GM12878 (cell line): ENCODE measurements at regions not wholly inside any gene's neighbourhood (a gene's known extent, or its start where the extent isn't known, plus 50 kb on each side); places are given as distances from the start of the nearest gene placed in this dataset.

ENCODE experiments used
- ATAC-seq: fragments of 200-7000 bp; cut with Tn5 transposase; 3 replicates; pipeline ENCODE4 v1.9.1; 2020; ENCODE audit warnings: mild to moderate bottlenecking, moderate library complexity
- BruUV-seq: library from RNA; stranded (reverse); fragments of 400-500 nt; replicated peaks from 2 replicates; lab custom pipeline; 2021; lab: Mats Ljungman, UMichigan
- CTCF ChIA-PET: fragments of 300-600 bp; sonication (Branson Sonifier 250); formaldehyde crosslinking; extraction: SDS; loops from one replicate; lab custom pipeline; 2021; ENCODE audit warnings: inconsistent platforms; lab: Yijun Ruan, JAX
- POLR2A ChIA-PET: fragments of 350-600 bp; formaldehyde crosslinking; extraction: SDS; loops from one replicate; lab custom pipeline; 2021; ENCODE audit warnings: inconsistent platforms; lab: Charles Lee
- RAD21 ChIA-PET: fragments of 300-600 bp; sonication (Branson Sonifier 250); formaldehyde crosslinking; loops from one replicate; lab custom pipeline; 2023; ENCODE audit warnings: antibody characterized with exemption; ENCODE audit not compliant: unreplicated experiment; lab: Charles Lee
- SMC1A ChIA-PET: fragments of 300-600 bp; sonication (Branson Sonifier 250); formaldehyde crosslinking; loops from one replicate; lab custom pipeline; 2023; ENCODE audit not compliant: unreplicated experiment, uncharacterized antibody; lab: Charles Lee
- DNase-seq: peaks from one replicate; pipeline ENCODE4 v3.0.0-alpha.2; 2011; ENCODE audit warnings: low read depth, low spot score
- FAIRE-seq: peaks from 3 replicates; lab custom pipeline; 2011; peaks lifted over from hg19 to GRCh38; lab: Jason Lieb, UNC
- H2AFZ ChIP-seq: 2 replicates; pipeline ENCODE4 v1.6.0; 2011; ENCODE audit warnings: low read depth, low read length, control low read depth; ENCODE audit not compliant: control insufficient read depth
- H3K27ac ChIP-seq: 2 replicates; pipeline ENCODE4 v1.5.1; 2011; ENCODE audit warnings: control low read depth; ENCODE audit not compliant: control insufficient read depth, insufficient read depth
- H3K27me3 ChIP-seq, 2 experiments: replicated peaks in 1 of 2; 2 replicates each; pipeline versions ENCODE4 v1.6.0 to v1.6.1; 2011; ENCODE audit warnings: low read length in 1 of 2; ENCODE audit not compliant: control insufficient read depth in 2 of 2, insufficient read depth in 2 of 2
- H3K36me3 ChIP-seq, 2 experiments: 2 replicates each; pipeline ENCODE4 v1.5.1; 2011; ENCODE audit warnings: low read length in 1 of 2; ENCODE audit not compliant: control insufficient read depth in 2 of 2, insufficient read depth in 2 of 2
- H3K4me1 ChIP-seq: 2 replicates; pipeline ENCODE4 v1.6.1; 2011; ENCODE audit warnings: mild to moderate bottlenecking, low read length, moderate library complexity, mixed read lengths; ENCODE audit not compliant: control insufficient read depth, insufficient read depth
- H3K4me2 ChIP-seq: 2 replicates; pipeline ENCODE4 v1.6.0; 2011; ENCODE audit warnings: control low read depth; ENCODE audit not compliant: control insufficient read depth, insufficient read depth
- H3K4me3 ChIP-seq: fragments of 200-600 bp; sonication (generic); 2 replicates; pipeline ENCODE4 v1.5.1; 2016
- H3K79me2 ChIP-seq: 2 replicates; pipeline ENCODE4 v1.6.0; 2011; ENCODE audit warnings: low read length; ENCODE audit not compliant: control insufficient read depth, insufficient read depth
- H3K9ac ChIP-seq: 2 replicates; pipeline ENCODE4 v1.8.0; 2011; ENCODE audit warnings: low read length, control low read depth, mixed read lengths; ENCODE audit not compliant: control insufficient read depth, insufficient read depth
- H3K9me3 ChIP-seq: replicated peaks from 3 replicates; pipeline ENCODE4 v1.5.1; 2011; ENCODE audit warnings: mild to moderate bottlenecking, low read length; ENCODE audit not compliant: control insufficient read depth, insufficient read depth
- H4K20me1 ChIP-seq: 2 replicates; pipeline ENCODE4 v1.6.0; 2011; ENCODE audit not compliant: control insufficient read depth, insufficient read depth
- BRCA1 ChIP-seq: IDR thresholded peaks from 2 replicates; pipeline ENCODE4 v1.6.1; 2011; ENCODE audit warnings: low read depth, low read length, improper control_type of control experiment
- EED ChIP-seq: sonication (generic); IDR thresholded peaks from 2 replicates; pipeline ENCODE4 v1.6.1; 2016; ENCODE audit warnings: antibody characterized with exemption, low read depth
- GABPA ChIP-seq: IDR thresholded peaks from 2 replicates; pipeline ENCODE4 v1.6.1; 2014; ENCODE audit warnings: antibody characterized with exemption, low read depth, mild to moderate bottlenecking, inconsistent platforms
- HDGF ChIP-seq: fragments of 450-650 bp; IDR thresholded peaks from 2 replicates; pipeline ENCODE4 v1.6.1; 2016; ENCODE audit warnings: antibody characterized with exemption
- IKZF2 ChIP-seq, 2 experiments: fragments of 450-650 bp; IDR thresholded peaks; 2 replicates each; pipeline ENCODE4 v1.6.1; 2017; ENCODE audit warnings: mild to moderate bottlenecking in 2 of 2, moderate library complexity in 2 of 2
- MYB ChIP-seq: fragments of 150-350 bp; IDR thresholded peaks from 2 replicates; pipeline ENCODE4 v1.6.1; 2014; ENCODE audit warnings: mild to moderate bottlenecking, low read depth, low read length, borderline replicate concordance
- RB1 ChIP-seq: fragments of 450-650 bp; formaldehyde crosslinking; IDR thresholded peaks from 2 replicates; pipeline ENCODE4 v1.6.1; 2017; ENCODE audit warnings: mild to moderate bottlenecking, borderline replicate concordance
- RCOR1 ChIP-seq: conservative IDR thresholded peaks from 2 replicates; pipeline ENCODE4 v1.6.1; 2012; ENCODE audit warnings: low read depth, low read length, improper control_type of control experiment
- SPI1 ChIP-seq: IDR thresholded peaks from 2 replicates; pipeline ENCODE4 v1.6.1; 2011; ENCODE audit warnings: low read depth, mild to moderate bottlenecking, low read length, moderate library complexity, borderline replicate concordance; ENCODE audit not compliant: insufficient read depth
- YY1 ChIP-seq: IDR thresholded peaks from 2 replicates; pipeline ENCODE4 v1.6.1; 2011; ENCODE audit warnings: low read depth, mild to moderate bottlenecking, low read length
- ZNF384 ChIP-seq: IDR thresholded peaks from 2 replicates; pipeline ENCODE4 v1.6.1; 2012; ENCODE audit warnings: low read depth, mild to moderate bottlenecking, low read length, improper control_type of control experiment, borderline replicate concordance
- ZSCAN29 ChIP-seq: fragments of 450-650 bp; IDR thresholded peaks from 2 replicates; pipeline ENCODE4 v1.6.1; 2017; ENCODE audit warnings: mild to moderate bottlenecking, moderate library complexity
- WGBS: methylation state at CpG from one replicate; pipeline ENCODE4 v1.1.6; 2016; ENCODE audit warnings: low lambda C conversion rate; ENCODE audit not compliant: insufficient replicate concordance, insufficient coverage; ENCODE audit errors: missing lambda C conversion rate; 5-methylcytosine and 5-hydroxymethylcytosine counted together
- in situ Hi-C: fragments of 300-500 bp; cut with MboI; formaldehyde crosslinking; loops from 9 replicates; pipeline ENCODE4 v1.14.3; 2018; ENCODE audit warnings: mixed read lengths
- intact Hi-C: fragments of 100-400 bp; cut with micrococcal nuclease; formaldehyde crosslinking; loops from one replicate; pipeline ENCODE4 v1.14.2; 2022; ENCODE audit not compliant: unreplicated experiment
- TF ChIP-seq, protein P1 (sequence below): fragments of 450-650 bp; IDR thresholded peaks from 2 replicates; pipeline ENCODE4 v1.6.1; 2017; ENCODE audit warnings: mild to moderate bottlenecking, moderate library complexity
- TF ChIP-seq, protein P2 (sequence below): fragments of 450-650 bp; IDR thresholded peaks from 2 replicates; pipeline ENCODE4 v1.6.1; 2017; ENCODE audit warnings: borderline replicate concordance

DNA sequence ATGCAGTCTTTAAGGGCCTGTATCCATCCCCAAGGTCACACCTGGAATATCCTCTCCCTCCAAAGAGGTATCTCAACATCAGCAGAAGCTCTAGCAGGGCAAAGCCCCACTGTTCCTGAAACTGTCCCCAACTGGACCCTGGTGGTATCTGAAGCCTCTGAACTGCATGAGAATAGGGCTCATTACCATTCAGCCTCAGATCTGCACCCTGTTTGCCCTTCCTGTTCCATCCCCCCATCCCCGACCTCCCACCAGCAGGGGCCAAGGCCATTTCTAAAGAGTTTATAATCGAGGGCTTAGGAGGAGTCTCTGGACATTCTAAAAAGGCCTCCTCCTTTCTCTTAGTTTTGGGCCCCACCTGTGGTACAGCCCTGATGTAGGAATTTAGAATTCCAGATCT is 74.0 kb upstream of the THY1 start:
- no peak for ATAC-seq
- DNase-seq: no peak
- FAIRE-seq: no peak
- Histone ChIP-seq H3K9me3 (no peaks in the 10 kb centered on the region), H3K4me3 (no peak overlapping the region), H3K27me3 (peaks cover 1 to 2% of the 10 kb centered on the region in 2 experiments; a peak in 2 of 4 replicates), H2AFZ (no peak overlapping the region), H3K79me2 (no peaks in the 10 kb centered on the region), H4K20me1 (no peaks in the 10 kb centered on the region), H3K36me3 (no peaks in the 10 kb centered on the region), H3K4me1 (no peaks in the 10 kb centered on the region), H3K4me2 (no peak overlapping the region), H3K27ac (no peak overlapping the region), H3K9ac (no peak overlapping the region)
- POLR2A ChIA-PET: no interaction called here
- in situ Hi-C loops (no loop called here), intact Hi-C loops (no loop called here)
- SMC1A ChIA-PET: no interaction called here
- no TSS peak for BruUV-seq
- RAD21 ChIA-PET: no interaction called here
- WGBS: 3% methylated on average over 2 of the region's 2 CpGs
- TF ChIP-seq ZNF384 (no peak), BRCA1 (no peak), GABPA (no peak), HDGF (no peak), EED (no peak), YY1 (no peak), RB1 (no peak), IKZF2 (IDR thresholded peaks at IDR 0.05) (no peak), RCOR1 (no peak), MYB (no peak), SPI1 (no peak), ZSCAN29 (no peak)
- TF ChIP-seq, protein P1, sequence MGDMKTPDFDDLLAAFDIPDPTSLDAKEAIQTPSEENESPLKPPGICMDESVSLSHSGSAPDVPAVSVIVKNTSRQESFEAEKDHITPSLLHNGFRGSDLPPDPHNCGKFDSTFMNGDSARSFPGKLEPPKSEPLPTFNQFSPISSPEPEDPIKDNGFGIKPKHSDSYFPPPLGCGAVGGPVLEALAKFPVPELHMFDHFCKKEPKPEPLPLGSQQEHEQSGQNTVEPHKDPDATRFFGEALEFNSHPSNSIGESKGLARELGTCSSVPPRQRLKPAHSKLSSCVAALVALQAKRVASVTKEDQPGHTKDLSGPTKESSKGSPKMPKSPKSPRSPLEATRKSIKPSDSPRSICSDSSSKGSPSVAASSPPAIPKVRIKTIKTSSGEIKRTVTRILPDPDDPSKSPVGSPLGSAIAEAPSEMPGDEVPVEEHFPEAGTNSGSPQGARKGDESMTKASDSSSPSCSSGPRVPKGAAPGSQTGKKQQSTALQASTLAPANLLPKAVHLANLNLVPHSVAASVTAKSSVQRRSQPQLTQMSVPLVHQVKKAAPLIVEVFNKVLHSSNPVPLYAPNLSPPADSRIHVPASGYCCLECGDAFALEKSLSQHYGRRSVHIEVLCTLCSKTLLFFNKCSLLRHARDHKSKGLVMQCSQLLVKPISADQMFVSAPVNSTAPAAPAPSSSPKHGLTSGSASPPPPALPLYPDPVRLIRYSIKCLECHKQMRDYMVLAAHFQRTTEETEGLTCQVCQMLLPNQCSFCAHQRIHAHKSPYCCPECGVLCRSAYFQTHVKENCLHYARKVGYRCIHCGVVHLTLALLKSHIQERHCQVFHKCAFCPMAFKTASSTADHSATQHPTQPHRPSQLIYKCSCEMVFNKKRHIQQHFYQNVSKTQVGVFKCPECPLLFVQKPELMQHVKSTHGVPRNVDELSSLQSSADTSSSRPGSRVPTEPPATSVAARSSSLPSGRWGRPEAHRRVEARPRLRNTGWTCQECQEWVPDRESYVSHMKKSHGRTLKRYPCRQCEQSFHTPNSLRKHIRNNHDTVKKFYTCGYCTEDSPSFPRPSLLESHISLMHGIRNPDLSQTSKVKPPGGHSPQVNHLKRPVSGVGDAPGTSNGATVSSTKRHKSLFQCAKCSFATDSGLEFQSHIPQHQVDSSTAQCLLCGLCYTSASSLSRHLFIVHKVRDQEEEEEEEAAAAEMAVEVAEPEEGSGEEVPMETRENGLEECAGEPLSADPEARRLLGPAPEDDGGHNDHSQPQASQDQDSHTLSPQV: no peak
- TF ChIP-seq, protein P2, sequence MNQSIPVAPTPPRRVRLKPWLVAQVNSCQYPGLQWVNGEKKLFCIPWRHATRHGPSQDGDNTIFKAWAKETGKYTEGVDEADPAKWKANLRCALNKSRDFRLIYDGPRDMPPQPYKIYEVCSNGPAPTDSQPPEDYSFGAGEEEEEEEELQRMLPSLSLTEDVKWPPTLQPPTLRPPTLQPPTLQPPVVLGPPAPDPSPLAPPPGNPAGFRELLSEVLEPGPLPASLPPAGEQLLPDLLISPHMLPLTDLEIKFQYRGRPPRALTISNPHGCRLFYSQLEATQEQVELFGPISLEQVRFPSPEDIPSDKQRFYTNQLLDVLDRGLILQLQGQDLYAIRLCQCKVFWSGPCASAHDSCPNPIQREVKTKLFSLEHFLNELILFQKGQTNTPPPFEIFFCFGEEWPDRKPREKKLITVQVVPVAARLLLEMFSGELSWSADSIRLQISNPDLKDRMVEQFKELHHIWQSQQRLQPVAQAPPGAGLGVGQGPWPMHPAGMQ: no peak
- CTCF ChIA-PET: no interaction called here
